ENCODE measurements at regions not wholly inside any gene's neighbourhood (a gene's known extent, or its start where the extent isn't known, plus 50 kb on each side); places are given as distances from the start of the nearest gene placed in this dataset.

DNA sequence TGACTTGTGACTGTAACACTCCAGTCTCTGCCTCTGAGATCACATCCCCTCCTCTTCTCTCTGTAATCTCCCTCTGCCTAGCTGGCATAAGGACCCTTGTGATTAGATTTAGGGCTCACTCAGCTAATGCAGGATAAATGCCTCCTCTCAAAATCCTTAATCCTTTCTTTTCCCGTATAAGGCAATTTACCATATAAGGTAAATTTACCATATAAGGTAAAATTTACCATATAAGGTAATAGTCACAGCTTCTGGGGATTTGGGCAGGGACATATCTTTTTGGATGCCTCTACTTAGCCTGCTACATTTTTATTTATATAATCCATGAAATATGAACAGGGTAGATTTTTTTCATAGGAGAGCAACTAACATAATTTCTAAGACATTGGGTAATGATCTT, 318.0 kb upstream of the PUM3 start:
- TF ChIP-seq, protein P1, sequence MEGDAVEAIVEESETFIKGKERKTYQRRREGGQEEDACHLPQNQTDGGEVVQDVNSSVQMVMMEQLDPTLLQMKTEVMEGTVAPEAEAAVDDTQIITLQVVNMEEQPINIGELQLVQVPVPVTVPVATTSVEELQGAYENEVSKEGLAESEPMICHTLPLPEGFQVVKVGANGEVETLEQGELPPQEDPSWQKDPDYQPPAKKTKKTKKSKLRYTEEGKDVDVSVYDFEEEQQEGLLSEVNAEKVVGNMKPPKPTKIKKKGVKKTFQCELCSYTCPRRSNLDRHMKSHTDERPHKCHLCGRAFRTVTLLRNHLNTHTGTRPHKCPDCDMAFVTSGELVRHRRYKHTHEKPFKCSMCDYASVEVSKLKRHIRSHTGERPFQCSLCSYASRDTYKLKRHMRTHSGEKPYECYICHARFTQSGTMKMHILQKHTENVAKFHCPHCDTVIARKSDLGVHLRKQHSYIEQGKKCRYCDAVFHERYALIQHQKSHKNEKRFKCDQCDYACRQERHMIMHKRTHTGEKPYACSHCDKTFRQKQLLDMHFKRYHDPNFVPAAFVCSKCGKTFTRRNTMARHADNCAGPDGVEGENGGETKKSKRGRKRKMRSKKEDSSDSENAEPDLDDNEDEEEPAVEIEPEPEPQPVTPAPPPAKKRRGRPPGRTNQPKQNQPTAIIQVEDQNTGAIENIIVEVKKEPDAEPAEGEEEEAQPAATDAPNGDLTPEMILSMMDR (IDR thresholded peaks at IDR 0.05; ENCODE audit: extremely low read depth, missing control alignments): no peak
- no peak for DNase-seq (ENCODE audit: low spot score)

DNA sequence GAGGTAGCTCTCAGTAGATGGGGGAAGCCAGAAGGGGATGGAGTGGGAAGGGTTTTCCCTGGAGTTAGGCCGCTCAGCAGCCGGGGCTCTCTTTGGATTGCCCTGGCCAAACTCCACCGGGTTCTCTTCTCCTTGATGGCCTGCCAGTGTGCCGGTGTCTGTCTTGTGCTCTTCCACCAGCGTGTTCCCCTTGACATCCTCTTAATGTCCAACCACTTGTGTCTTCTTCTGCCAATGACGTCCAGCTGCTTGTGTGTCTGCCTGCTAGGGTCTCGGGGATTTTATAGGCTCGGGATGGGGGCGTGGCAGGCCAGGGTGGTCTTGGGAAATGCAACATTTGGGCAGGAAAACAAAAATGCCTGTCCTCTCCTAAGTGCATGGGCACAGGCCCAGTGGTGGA, 313.1 kb upstream of the PUM3 start:
- DNase-seq (ENCODE audit: low spot score): no peak
- TF ChIP-seq, protein P1 (IDR thresholded peaks at IDR 0.05; ENCODE audit: extremely low read depth, missing control alignments): no peak

DNA sequence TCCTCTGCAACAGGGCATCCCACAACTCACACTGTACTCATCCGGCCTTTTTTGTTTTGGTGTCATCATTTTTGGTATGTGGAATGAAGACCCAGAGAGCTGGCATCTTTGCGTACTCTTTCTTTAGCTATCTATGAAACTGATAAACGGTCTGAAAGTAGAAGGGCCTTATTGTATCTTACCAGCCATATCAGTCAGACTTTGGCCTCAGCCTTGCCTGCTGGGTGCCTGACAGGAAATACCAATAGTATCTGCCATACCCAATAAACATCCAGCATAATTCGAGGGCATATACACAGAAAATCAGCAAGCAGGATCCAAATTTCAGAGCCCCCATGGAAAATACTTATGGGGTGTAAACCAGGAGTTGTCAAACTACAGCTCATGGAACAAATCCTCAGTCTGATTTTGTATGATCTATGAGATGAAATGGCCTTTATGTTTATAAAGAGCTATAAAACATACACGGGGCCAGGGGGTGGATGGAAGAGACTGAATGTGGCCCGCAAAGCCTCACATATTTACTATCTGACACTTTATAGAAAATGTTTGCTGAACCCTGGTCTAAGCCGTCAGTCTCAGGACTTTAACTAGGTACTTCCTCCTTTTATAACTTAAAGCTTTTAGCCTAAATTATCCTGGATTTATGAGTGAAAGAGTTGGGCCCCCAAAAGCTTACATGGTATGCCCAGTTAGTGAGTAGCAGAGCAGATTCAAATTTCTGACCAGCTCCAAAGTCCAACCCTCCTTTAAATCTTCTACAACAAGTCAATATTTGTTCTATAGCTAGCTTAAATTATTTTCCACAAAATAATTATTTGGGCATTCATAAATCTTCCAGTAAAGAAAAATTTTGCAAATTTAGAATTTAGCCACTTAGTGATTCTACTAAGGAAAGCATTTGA, 308.0 kb upstream of the PUM3 start:
- no peak for DNase-seq (ENCODE audit: low spot score)
- TF ChIP-seq, protein P1 (IDR thresholded peaks at IDR 0.05; ENCODE audit: extremely low read depth, missing control alignments): no peak

DNA sequence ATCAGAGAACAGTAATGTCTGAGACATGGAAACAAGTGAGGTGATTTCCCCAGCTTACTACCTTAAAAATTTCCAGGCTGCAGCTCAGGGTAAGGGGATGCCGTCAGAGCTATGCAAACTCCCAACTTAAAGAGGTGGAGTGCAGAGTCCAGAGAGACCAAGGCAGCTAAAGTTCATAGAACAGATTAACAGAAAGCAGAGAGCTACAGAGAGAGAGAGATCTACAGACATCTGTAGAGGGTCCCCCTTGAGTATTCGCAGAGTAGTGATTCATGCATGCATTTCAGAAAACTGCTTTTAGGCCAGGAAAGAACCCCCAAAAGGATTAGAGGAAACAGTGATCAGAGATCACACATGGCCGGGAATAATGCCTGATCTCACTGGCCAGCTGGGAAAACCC, 306.2 kb upstream of the PUM3 start:
- DNase-seq (ENCODE audit: low spot score): no peak
- TF ChIP-seq, protein P1 (IDR thresholded peaks at IDR 0.05; ENCODE audit: extremely low read depth, missing control alignments): no peak

DNA sequence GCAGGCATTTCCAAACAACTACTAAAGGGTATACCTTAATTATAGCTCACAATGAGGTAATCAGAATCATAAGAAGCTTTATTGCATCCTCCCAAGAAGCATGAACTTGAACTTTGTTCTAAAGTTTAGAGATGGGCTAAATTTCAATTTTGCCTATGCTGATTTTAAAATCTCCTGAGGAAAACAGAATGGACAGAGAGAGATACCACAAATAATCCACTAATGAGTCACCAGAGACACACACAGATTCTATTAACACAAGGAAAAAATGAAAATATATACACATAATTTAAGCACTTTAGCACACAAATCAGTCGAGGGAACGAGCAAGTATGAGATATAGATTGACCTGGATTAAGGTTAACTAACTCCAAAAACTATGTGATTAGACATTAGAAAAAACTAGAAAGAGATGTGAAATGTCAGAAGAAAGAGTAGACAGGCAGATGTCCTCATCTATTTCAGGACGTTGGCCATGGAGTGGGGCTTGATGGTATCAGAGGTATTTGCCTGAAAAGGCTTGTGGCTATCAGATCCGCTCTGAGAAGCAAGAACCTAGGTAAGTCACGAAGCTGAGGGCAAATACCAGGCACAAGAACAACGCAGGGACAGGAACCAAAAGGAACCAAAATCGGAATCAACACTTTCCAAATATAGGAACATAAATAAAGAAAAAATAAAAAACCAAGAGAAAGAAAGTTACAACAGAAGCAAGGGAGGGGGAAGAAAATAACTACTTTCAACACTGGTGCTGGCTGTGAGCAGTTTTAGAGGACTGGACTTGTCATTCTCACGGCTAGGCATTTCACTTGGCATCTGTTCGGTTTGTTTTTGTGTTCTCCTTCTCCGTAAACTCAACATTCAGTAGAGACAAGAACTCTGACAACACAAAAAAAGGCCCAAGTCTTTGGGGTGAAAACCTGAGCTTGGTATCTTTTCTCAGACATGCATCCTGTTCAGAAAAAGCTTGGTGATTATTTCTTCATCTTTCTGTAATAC, 294.6 kb upstream of the PUM3 start:
- TF ChIP-seq, protein P1 (IDR thresholded peaks at IDR 0.05; ENCODE audit: extremely low read depth, missing control alignments): no peak

DNA sequence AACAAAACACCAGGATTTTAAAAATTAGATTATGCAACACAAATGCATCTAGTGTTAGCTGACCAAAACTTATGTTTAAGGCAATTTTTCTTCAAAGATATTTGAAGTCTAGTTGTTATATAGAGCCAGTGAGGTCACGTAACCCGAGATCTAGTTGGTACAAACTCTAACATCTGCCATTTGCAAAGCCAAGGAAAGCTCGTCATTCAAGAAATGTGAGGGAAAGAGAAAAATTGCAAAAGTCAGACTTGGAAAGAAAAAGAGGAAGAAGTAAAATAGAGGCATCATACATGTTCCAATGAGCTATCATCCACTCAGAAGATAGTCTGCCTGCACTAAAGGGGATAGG, 293.4 kb upstream of the PUM3 start:
- TF ChIP-seq, protein P1 (IDR thresholded peaks at IDR 0.05; ENCODE audit: extremely low read depth, missing control alignments): no peak
- DNase-seq (ENCODE audit: low spot score): no peak

More for the DNA sequence above, 294.6 kb upstream of the PUM3 start:
- no peak for DNase-seq (ENCODE audit: low spot score)
